H1 (cell line): ENCODE measurements at regions not wholly inside any gene's neighbourhood (a gene's known extent, or its start where the extent isn't known, plus 50 kb on each side); places are given as distances from the start of the nearest gene placed in this dataset.

Source experiments
- CBX5 ChIP-seq: fragments of 300-800, 300-1000 bp; sonication (generic); IDR thresholded peaks from 2 replicates; pipeline ENCODE4 v1.7.1; 2016; ENCODE audit warnings: antibody characterized with exemption, low read length, low read depth
- POLR2A ChIP-seq, 2 experiments: IDR thresholded peaks; 1 replicate in 1 of 2; 2 replicates in 1 of 2; pipeline ENCODE4 v1.6.1; 2011; ENCODE audit warnings: low read depth in 2 of 2, low read length in 2 of 2, mild to moderate bottlenecking in 2 of 2; ENCODE audit errors: control extremely low read depth in 1 of 2
- SIN3A ChIP-seq, 2 experiments: IDR thresholded peaks in 1 of 2; conservative IDR thresholded peaks in 1 of 2; 2 replicates each; pipeline ENCODE4 v1.6.1; 2011 to 2012; ENCODE audit warnings: low read length in 2 of 2, improper control_type of control experiment in 1 of 2, low read depth in 1 of 2, mild to moderate bottlenecking in 1 of 2
- TAF1 ChIP-seq: IDR thresholded peaks from 2 replicates; pipeline ENCODE4 v1.6.1; 2011; ENCODE audit warnings: mild to moderate bottlenecking, low read depth, low read length
- ZNF274 ChIP-seq: IDR thresholded peaks from 2 replicates; pipeline ENCODE4 v1.7.0; 2012; ENCODE audit warnings: low read length, borderline replicate concordance; ENCODE audit errors: extremely low read depth
- TF ChIP-seq, protein P1 (sequence below), 3 experiments: IDR thresholded peaks; 1 replicate in 2 of 3; 2 replicates in 1 of 3; pipeline versions ENCODE4 v1.5.1 to v1.6.1; 2011; ENCODE audit warnings: low read length in 3 of 3, mild to moderate bottlenecking in 3 of 3, inconsistent platforms in 2 of 3, low read depth in 1 of 3, moderate library complexity in 1 of 3; ENCODE audit not compliant: insufficient read depth in 1 of 3; ENCODE audit errors: control extremely low read depth in 1 of 3

- TF ChIP-seq, protein P1, sequence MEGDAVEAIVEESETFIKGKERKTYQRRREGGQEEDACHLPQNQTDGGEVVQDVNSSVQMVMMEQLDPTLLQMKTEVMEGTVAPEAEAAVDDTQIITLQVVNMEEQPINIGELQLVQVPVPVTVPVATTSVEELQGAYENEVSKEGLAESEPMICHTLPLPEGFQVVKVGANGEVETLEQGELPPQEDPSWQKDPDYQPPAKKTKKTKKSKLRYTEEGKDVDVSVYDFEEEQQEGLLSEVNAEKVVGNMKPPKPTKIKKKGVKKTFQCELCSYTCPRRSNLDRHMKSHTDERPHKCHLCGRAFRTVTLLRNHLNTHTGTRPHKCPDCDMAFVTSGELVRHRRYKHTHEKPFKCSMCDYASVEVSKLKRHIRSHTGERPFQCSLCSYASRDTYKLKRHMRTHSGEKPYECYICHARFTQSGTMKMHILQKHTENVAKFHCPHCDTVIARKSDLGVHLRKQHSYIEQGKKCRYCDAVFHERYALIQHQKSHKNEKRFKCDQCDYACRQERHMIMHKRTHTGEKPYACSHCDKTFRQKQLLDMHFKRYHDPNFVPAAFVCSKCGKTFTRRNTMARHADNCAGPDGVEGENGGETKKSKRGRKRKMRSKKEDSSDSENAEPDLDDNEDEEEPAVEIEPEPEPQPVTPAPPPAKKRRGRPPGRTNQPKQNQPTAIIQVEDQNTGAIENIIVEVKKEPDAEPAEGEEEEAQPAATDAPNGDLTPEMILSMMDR (IDR thresholded peaks at IDR 0.05; ENCODE audit: control extremely low read depth in 1 of 3, insufficient read depth in 1 of 3, low read depth in 1 of 3, low read length in 3 of 3): no peak
- TF ChIP-seq SIN3A (conservative IDR thresholded peaks at IDR 0.05 in 1 of 2, IDR thresholded peaks at IDR 0.05 in 1 of 2; ENCODE audit: low read depth in 1 of 2, low read length in 2 of 2) (no peak), TAF1 (no peak), POLR2A (IDR thresholded peaks at IDR 0.05; ENCODE audit: control extremely low read depth in 1 of 2, low read depth in 2 of 2, low read length in 2 of 2) (no peak), CBX5 (no peak), ZNF274 (no peak)
These were observed 265.2 kb upstream of the LYZL1 start for GRCh38 chr10:29023678-29024077.
